PC-9 (cell line): ENCODE measurements at regions not wholly inside any gene's neighbourhood (a gene's known extent, or its start where the extent isn't known, plus 50 kb on each side); places are given as distances from the start of the nearest gene placed in this dataset.

Experiments
- BruUV-seq: library from RNA; stranded (reverse); fragments of 400-500 nt; replicated peaks from 2 replicates; lab custom pipeline; 2021; lab: Mats Ljungman, UMichigan
- CTCF ChIA-PET: fragments of 300-600 bp; sonication (Branson Sonifier 250); formaldehyde crosslinking; loops from one replicate; lab custom pipeline; 2022; ENCODE audit warnings: antibody characterized with exemption; lab: Charles Lee
- POLR2A ChIA-PET: fragments of 300-600 bp; sonication (Branson Sonifier 250); formaldehyde crosslinking; loops from one replicate; lab custom pipeline; 2022; ENCODE audit warnings: antibody characterized with exemption; ENCODE audit not compliant: unreplicated experiment; lab: Charles Lee
- DNase-seq, 2 experiments: peaks; one replicate each; pipeline versions ENCODE4 v3.0.0 to v3.0.0-alpha.2; 2015 to 2022; ENCODE audit warnings: mixed read lengths in 1 of 2
- H2AFZ ChIP-seq: fragments of 200-600 bp; sonication (generic); 2 replicates; pipeline ENCODE4 v1.8.1; 2017; ENCODE audit warnings: antibody characterized with exemption
- H3F3A ChIP-seq: fragments of 200-600 bp; sonication (generic); 2 replicates; pipeline ENCODE4 v1.8.1; 2017; ENCODE audit warnings: antibody characterized with exemption, mild to moderate bottlenecking, low read depth; ENCODE audit not compliant: insufficient read depth
- H3K27ac ChIP-seq: fragments of 200-600 bp; sonication (generic); 2 replicates; pipeline ENCODE4 v1.6.1; 2016; ENCODE audit warnings: mixed run types
- H3K27me3 ChIP-seq: fragments of 200-600 bp; sonication (generic); 2 replicates; pipeline ENCODE4 v1.6.1; 2016; ENCODE audit warnings: low read depth, mixed run types; ENCODE audit not compliant: insufficient read depth
- H3K36me3 ChIP-seq: fragments of 200-600 bp; sonication (generic); 2 replicates; pipeline ENCODE4 v1.6.1; 2016; ENCODE audit warnings: low read depth, mixed run types
- H3K4me1 ChIP-seq: fragments of 200-600 bp; sonication (generic); replicated peaks from 2 replicates; pipeline ENCODE4 v1.6.1; 2016; ENCODE audit warnings: mixed run types; ENCODE audit not compliant: insufficient read depth
- H3K4me2 ChIP-seq: fragments of 200-600 bp; sonication (generic); 2 replicates; pipeline ENCODE4 v1.6.1; 2017; ENCODE audit warnings: mixed run types
- H3K4me3 ChIP-seq: fragments of 200-600 bp; sonication (generic); 2 replicates; pipeline ENCODE4 v1.6.1; 2016; ENCODE audit warnings: mixed run types
- H3K79me2 ChIP-seq: fragments of 200-600 bp; sonication (generic); 2 replicates; pipeline ENCODE4 v1.6.1; 2017; ENCODE audit warnings: low read depth, mixed run types
- H3K9me2 ChIP-seq: fragments of 200-600 bp; sonication (generic); 2 replicates; pipeline ENCODE4 v1.8.1; 2017; ENCODE audit warnings: mild to moderate bottlenecking; ENCODE audit not compliant: insufficient read depth
- H3K9me3 ChIP-seq: fragments of 200-600 bp; sonication (generic); 2 replicates; pipeline ENCODE4 v1.8.1; 2016; ENCODE audit warnings: low read depth; ENCODE audit not compliant: insufficient read depth
- H4K20me1 ChIP-seq: fragments of 200-600 bp; sonication (generic); 2 replicates; pipeline ENCODE4 v1.8.1; 2017; ENCODE audit not compliant: insufficient read depth
- CTCF ChIP-seq: fragments of 200-600 bp; sonication (generic); conservative IDR thresholded peaks from 2 replicates; pipeline ENCODE4 v1.6.1; 2017; ENCODE audit warnings: mixed run types, antibody characterized with exemption, mild to moderate bottlenecking, moderate library complexity
- EZH2 ChIP-seq: fragments of 200-600 bp; sonication (generic); IDR thresholded peaks from 2 replicates; pipeline ENCODE4 v1.8.0; 2017; ENCODE audit warnings: antibody characterized with exemption, low read depth
- intact Hi-C: fragments of 100-400 bp; cut with micrococcal nuclease; formaldehyde crosslinking; loops from one replicate; pipeline ENCODE4 v1.10.0; 2022; ENCODE audit not compliant: unreplicated experiment

GRCh38 chr1:79501153-79501552 is 494.6 kb upstream of the ADGRL4 start:
- no peak for DNase-seq
- Histone ChIP-seq H3K4me3 (no peak overlapping the region), H3K27me3 (no peaks in the 10 kb centered on the region), H3K9me3 (no peaks in the 10 kb centered on the region), H3K36me3 (no peaks in the 10 kb centered on the region), H2AFZ (no peak overlapping the region), H3K79me2 (no peaks in the 10 kb centered on the region), H3F3A (no peaks in the 10 kb centered on the region), H4K20me1 (no peaks in the 10 kb centered on the region), H3K27ac (no peak overlapping the region), H3K4me2 (no peak overlapping the region), H3K4me1 (no peaks in the 10 kb centered on the region), H3K9me2 (no peaks in the 10 kb centered on the region; the same call in 1 of the 2 replicates)
- POLR2A ChIA-PET: no interaction called here
- TF ChIP-seq EZH2: no peak
- TF ChIP-seq CTCF: no peak
- intact Hi-C loops: no loop called here
- CTCF ChIA-PET: interaction anchor here (0.6 kb wide), 1 partner anchor 1264 kb away, joined by 4 read pairs; no protein-coding TSS in a partner anchor
- BruUV-seq: no TSS peak

GRCh38 chr1:79499541-79499940 is 493.0 kb upstream of the ADGRL4 start:
- ChIA-PET POLR2A (no interaction called here), CTCF (no interaction called here)
- H3K36me3 ChIP-seq: no peaks in the 10 kb centered on the region
- H3K9me3 ChIP-seq: no peaks in the 10 kb centered on the region
- H3K4me1 ChIP-seq: no peaks in the 10 kb centered on the region
- H3K4me3 ChIP-seq: no peak overlapping the region
- no peak overlapping the region for H3K4me2 ChIP-seq
- TF ChIP-seq EZH2 (no peak), CTCF (no peak)
- H4K20me1 ChIP-seq: no peaks in the 10 kb centered on the region
- BruUV-seq: no TSS peak
- no peaks in the 10 kb centered on the region for H3F3A ChIP-seq
- H2AFZ ChIP-seq: no peak overlapping the region
- no peak for DNase-seq
- intact Hi-C loops: no loop called here
- no peaks in the 10 kb centered on the region for H3K27me3 ChIP-seq
- no peak overlapping the region for H3K27ac ChIP-seq
- no peaks in the 10 kb centered on the region; the same call in 1 of the 2 replicates for H3K9me2 ChIP-seq
- H3K79me2 ChIP-seq: no peaks in the 10 kb centered on the region

- Histone ChIP-seq H3K27me3 (no peaks in the 10 kb centered on the region), H3K4me2 (no peak overlapping the region), H3K4me1 (no peaks in the 10 kb centered on the region), H3F3A (no peaks in the 10 kb centered on the region), H3K9me2 (no peaks in the 10 kb centered on the region; the same call in 1 of the 2 replicates), H2AFZ (no peak overlapping the region), H3K9me3 (no peaks in the 10 kb centered on the region), H3K36me3 (no peaks in the 10 kb centered on the region), H3K27ac (no peak overlapping the region), H3K79me2 (no peaks in the 10 kb centered on the region), H3K4me3 (no peak overlapping the region), H4K20me1 (no peaks in the 10 kb centered on the region)
- BruUV-seq: no TSS peak
- intact Hi-C loops: no loop called here
- CTCF ChIA-PET: no interaction called here
- peak; percentile 95 for TF ChIP-seq CTCF
- no peak for TF ChIP-seq EZH2
- POLR2A ChIA-PET: no interaction called here
- DNase-seq: peak in 1 of 2 experiments; percentile 17
These were observed 490.8 kb upstream of the ADGRL4 start for GRCh38 chr1:79497193-79497773.
